NT2/D1 (cell line): ENCODE measurements at regions not wholly inside any gene's neighbourhood (a gene's known extent, or its start where the extent isn't known, plus 50 kb on each side); places are given as distances from the start of the nearest gene placed in this dataset.
"Not testable (repeated sequence)": the region's sequence is repeated elsewhere in the genome, so short reads cannot be mapped to it uniquely, and the experiment has no call there.

Experiments used
- SUZ12 ChIP-seq: IDR thresholded peaks from 2 replicates; pipeline ENCODE4 v1.6.1; 2011; ENCODE audit not compliant: insufficient read length, insufficient read depth; ENCODE audit errors: extremely low read depth
- YY1 ChIP-seq: IDR thresholded peaks from 2 replicates; pipeline ENCODE4 v1.6.1; 2011; ENCODE audit not compliant: insufficient read length, insufficient read depth
- ZNF274 ChIP-seq: IDR thresholded peaks from 2 replicates; pipeline ENCODE4 v1.6.1; 2011; ENCODE audit warnings: mild to moderate bottlenecking, low read depth, low read length

DNA sequence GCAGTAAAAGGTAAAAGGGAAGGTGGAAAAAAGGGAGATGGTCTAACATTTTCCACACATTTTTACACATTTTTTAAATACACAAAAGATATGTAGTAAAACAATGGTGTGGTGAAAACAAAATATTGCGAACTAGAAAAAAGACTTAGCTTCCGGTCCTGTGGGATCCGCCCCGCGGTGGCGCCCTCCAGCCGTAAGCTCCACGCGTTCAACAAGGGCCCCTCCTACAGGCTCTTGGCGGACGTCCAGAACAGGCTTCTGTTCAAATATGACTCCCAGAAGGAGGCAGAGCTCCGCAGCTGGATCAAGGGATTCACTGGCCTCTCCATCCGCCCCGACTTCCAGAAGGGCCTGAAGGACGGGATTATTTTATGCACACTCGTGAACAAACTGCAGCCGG lies 134.1 kb upstream of the TEKT4 start:
- not testable (repeated sequence) for TF ChIP-seq ZNF274, YY1, SUZ12
